ENCODE measurements at regions not wholly inside any gene's neighbourhood (a gene's known extent, or its start where the extent isn't known, plus 50 kb on each side); places are given as distances from the start of the nearest gene placed in this dataset.

DNA sequence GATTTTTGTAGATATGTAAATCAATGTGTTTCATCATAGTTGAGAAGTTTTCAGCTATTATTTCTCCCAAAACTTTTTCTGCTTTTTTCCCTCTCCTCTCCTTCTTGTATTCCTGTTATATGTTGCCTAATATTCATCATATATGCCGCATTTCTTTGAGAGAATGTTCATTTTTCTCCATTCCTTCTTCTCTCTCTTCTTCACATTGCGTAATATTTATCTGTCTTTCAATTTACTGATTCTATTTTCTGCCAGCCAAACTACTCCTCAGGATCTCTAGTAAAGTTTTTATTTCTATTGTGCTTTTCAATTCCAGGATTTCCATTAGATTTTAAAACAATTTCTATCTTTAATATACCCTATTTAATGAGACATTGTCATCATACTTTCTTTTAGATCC, 896.8 kb downstream of the EPHA7 start:
- no CpG with 5 or more reads among the region's 2 CpGs for WGBS (ENCODE audit: extremely low coverage, insufficient read length, low lambda C conversion rate)
- Histone ChIP-seq H3K27ac (ENCODE audit: insufficient read length, low read depth, low read length) (no peak overlapping the region), H2BK15ac (ENCODE audit: low read depth, low read length) (no peak overlapping the region), H3K4ac (ENCODE audit: low read depth, low read length) (no peak overlapping the region), H3K4me2 (ENCODE audit: insufficient read depth, insufficient read length, low read length) (no peak overlapping the region), H4K91ac (ENCODE audit: insufficient read length, low read depth, low read length) (no peak overlapping the region), H4K5ac (ENCODE audit: insufficient read length, low read depth, low read length) (no peak overlapping the region), H2BK20ac (ENCODE audit: low read depth, low read length, poor library complexity, severe bottlenecking) (no peak overlapping the region), H3K14ac (ENCODE audit: insufficient read depth, low read length) (no peak overlapping the region), H3K23me2 (ENCODE audit: insufficient read length, low read depth, low read length, poor library complexity, severe bottlenecking) (no peaks in the 10 kb centered on the region), H3T11ph (ENCODE audit: low read length) (no peak overlapping the region), H4K20me1 (ENCODE audit: control insufficient read depth, insufficient read depth, insufficient read length) (no peaks in the 10 kb centered on the region), H3K79me2 (ENCODE audit: insufficient read depth, low read length) (no peaks in the 10 kb centered on the region), H2AFZ (ENCODE audit: low read length) (no peak overlapping the region), H2AK5ac (ENCODE audit: insufficient read length, low read length) (no peak overlapping the region), H3K56ac (ENCODE audit: insufficient read length, low read depth, low read length) (no peak overlapping the region), H3K9me3 (ENCODE audit: control insufficient read depth, low read depth, low read length) (no peaks in the 10 kb centered on the region), H3K4me1 (ENCODE audit: insufficient read depth, low read length) (no peaks in the 10 kb centered on the region), H3K9ac (ENCODE audit: extremely low read depth, insufficient read length, low read length) (no peak overlapping the region), H4K8ac (replicated peaks; ENCODE audit: insufficient read length, low read depth, low read length) (no peak overlapping the region), H3K27me3 (ENCODE audit: insufficient read depth, low read length) (no peaks in the 10 kb centered on the region), H3K23ac (ENCODE audit: insufficient read length, low read depth, low read length) (no peak overlapping the region), H2BK5ac (ENCODE audit: insufficient read length, low read length) (no peak overlapping the region), H2BK12ac (ENCODE audit: insufficient read length, low read depth, low read length) (no peak overlapping the region), H3K18ac (ENCODE audit: insufficient read length, low read depth, low read length) (no peak overlapping the region), H3K79me1 (ENCODE audit: insufficient read depth, low read depth, low read length, poor library complexity, severe bottlenecking) (no peaks in the 10 kb centered on the region), H2BK120ac (ENCODE audit: low read depth, low read length, poor library complexity, severe bottlenecking) (no peak overlapping the region)
- Mint-ChIP-seq H3K4me3 (no peak overlapping the region), H3K4me1 (no peaks in the 10 kb centered on the region), H3K27me3 (ENCODE audit: low read depth) (no peaks in the 10 kb centered on the region), H3K9me3 (no peaks in the 10 kb centered on the region), H3K36me3 (ENCODE audit: insufficient read depth in 1 of 3, low read depth in 3 of 3) (no peaks in the 10 kb centered on the region), H3K27ac (no peak overlapping the region)
- TF ChIP-seq, protein P1, sequence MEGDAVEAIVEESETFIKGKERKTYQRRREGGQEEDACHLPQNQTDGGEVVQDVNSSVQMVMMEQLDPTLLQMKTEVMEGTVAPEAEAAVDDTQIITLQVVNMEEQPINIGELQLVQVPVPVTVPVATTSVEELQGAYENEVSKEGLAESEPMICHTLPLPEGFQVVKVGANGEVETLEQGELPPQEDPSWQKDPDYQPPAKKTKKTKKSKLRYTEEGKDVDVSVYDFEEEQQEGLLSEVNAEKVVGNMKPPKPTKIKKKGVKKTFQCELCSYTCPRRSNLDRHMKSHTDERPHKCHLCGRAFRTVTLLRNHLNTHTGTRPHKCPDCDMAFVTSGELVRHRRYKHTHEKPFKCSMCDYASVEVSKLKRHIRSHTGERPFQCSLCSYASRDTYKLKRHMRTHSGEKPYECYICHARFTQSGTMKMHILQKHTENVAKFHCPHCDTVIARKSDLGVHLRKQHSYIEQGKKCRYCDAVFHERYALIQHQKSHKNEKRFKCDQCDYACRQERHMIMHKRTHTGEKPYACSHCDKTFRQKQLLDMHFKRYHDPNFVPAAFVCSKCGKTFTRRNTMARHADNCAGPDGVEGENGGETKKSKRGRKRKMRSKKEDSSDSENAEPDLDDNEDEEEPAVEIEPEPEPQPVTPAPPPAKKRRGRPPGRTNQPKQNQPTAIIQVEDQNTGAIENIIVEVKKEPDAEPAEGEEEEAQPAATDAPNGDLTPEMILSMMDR (conservative IDR thresholded peaks at IDR 0.05): no peak
- no peak for DNase-seq

Measured in H9 (cell line).